ENCODE measurements at regions not wholly inside any gene's neighbourhood (a gene's known extent, or its start where the extent isn't known, plus 50 kb on each side); places are given as distances from the start of the nearest gene placed in this dataset.
"Not testable (repeated sequence)": the region's sequence is repeated elsewhere in the genome, so short reads cannot be mapped to it uniquely, and the experiment has no call there.

- no peak overlapping the region for H3K4me3 ChIP-seq (ENCODE audit: low read depth, low read length)
- H3K27me3 ChIP-seq (ENCODE audit: control insufficient read depth, insufficient read depth, low read length), result no peaks in the 10 kb centered on the region
- H3K4me1 ChIP-seq (ENCODE audit: control insufficient read depth, insufficient read depth, low read length), result no peaks in the 10 kb centered on the region
- no peak overlapping the region for H3K9ac ChIP-seq (ENCODE audit: low read depth, low read length)
- H3K36me3 ChIP-seq (ENCODE audit: control insufficient read depth, insufficient read depth, low read length), result no peaks in the 10 kb centered on the region
- H3K9me3 ChIP-seq (ENCODE audit: control insufficient read depth, insufficient read depth, low read length), result no peaks in the 10 kb centered on the region
Observed at GRCh38 chr3:94821241-94821640, 758.4 kb downstream of the NSUN3 start.

- Histone ChIP-seq H3K9ac (ENCODE audit: low read depth, low read length) (no peak overlapping the region), H3K4me1 (ENCODE audit: control insufficient read depth, insufficient read depth, low read length) (no peaks in the 10 kb centered on the region), H3K9me3 (ENCODE audit: control insufficient read depth, insufficient read depth, low read length) (no peaks in the 10 kb centered on the region), H3K4me3 (ENCODE audit: low read depth, low read length) (no peak overlapping the region), H3K27me3 (ENCODE audit: control insufficient read depth, insufficient read depth, low read length) (no peaks in the 10 kb centered on the region), H3K36me3 (ENCODE audit: control insufficient read depth, insufficient read depth, low read length) (no peaks in the 10 kb centered on the region)
Observed at GRCh38 chr3:94822298-94822697, 759.4 kb downstream of the NSUN3 start.

GRCh38 chr3:94846251-94846650 is 783.4 kb downstream of the NSUN3 start:
- H3K4me1 ChIP-seq (ENCODE audit: control insufficient read depth, insufficient read depth, low read length); H3K9ac ChIP-seq (ENCODE audit: low read depth, low read length); H3K36me3 ChIP-seq (ENCODE audit: control insufficient read depth, insufficient read depth, low read length); H3K27me3 ChIP-seq (ENCODE audit: control insufficient read depth, insufficient read depth, low read length); H3K4me3 ChIP-seq (ENCODE audit: low read depth, low read length); H3K9me3 ChIP-seq (ENCODE audit: control insufficient read depth, insufficient read depth, low read length): not testable (repeated sequence)

GRCh38 chr3:94862703-94863102 is 799.8 kb downstream of the NSUN3 start:
- no peak overlapping the region for H3K9ac ChIP-seq (ENCODE audit: low read depth, low read length)
- H3K4me1 ChIP-seq (ENCODE audit: control insufficient read depth, insufficient read depth, low read length), result no peaks in the 10 kb centered on the region
- H3K27me3 ChIP-seq (ENCODE audit: control insufficient read depth, insufficient read depth, low read length), result no peaks in the 10 kb centered on the region
- peaks cover 2% of the 10 kb centered on the region for H3K36me3 ChIP-seq (ENCODE audit: control insufficient read depth, insufficient read depth, low read length)
- peaks cover 10% of the 10 kb centered on the region for H3K9me3 ChIP-seq (ENCODE audit: control insufficient read depth, insufficient read depth, low read length)
- H3K4me3 ChIP-seq (ENCODE audit: low read depth, low read length), result no peak overlapping the region

GRCh38 chr3:94869059-94869547 is 806.2 kb downstream of the NSUN3 start:
- H3K4me3 ChIP-seq (ENCODE audit: low read depth, low read length), result no peak overlapping the region
- H3K9me3 ChIP-seq (ENCODE audit: control insufficient read depth, insufficient read depth, low read length), result peaks cover 12% of the 10 kb centered on the region
- no peak overlapping the region for H3K9ac ChIP-seq (ENCODE audit: low read depth, low read length)
- H3K36me3 ChIP-seq (ENCODE audit: control insufficient read depth, insufficient read depth, low read length), result no peaks in the 10 kb centered on the region
- H3K4me1 ChIP-seq (ENCODE audit: control insufficient read depth, insufficient read depth, low read length), result no peaks in the 10 kb centered on the region
- no peaks in the 10 kb centered on the region for H3K27me3 ChIP-seq (ENCODE audit: control insufficient read depth, insufficient read depth, low read length)

- H3K9me3 ChIP-seq (ENCODE audit: control insufficient read depth, insufficient read depth, low read length), result peaks cover 6% of the 10 kb centered on the region
Observed at GRCh38 chr3:94873751-94874150, 810.9 kb downstream of the NSUN3 start.

GRCh38 chr3:94875149-94875548 is 812.3 kb downstream of the NSUN3 start:
- Histone ChIP-seq H3K9ac (ENCODE audit: low read depth, low read length) (no peak overlapping the region), H3K36me3 (ENCODE audit: control insufficient read depth, insufficient read depth, low read length) (no peaks in the 10 kb centered on the region), H3K9me3 (ENCODE audit: control insufficient read depth, insufficient read depth, low read length) (peaks cover 6% of the 10 kb centered on the region), H3K27me3 (ENCODE audit: control insufficient read depth, insufficient read depth, low read length) (no peaks in the 10 kb centered on the region), H3K4me1 (ENCODE audit: control insufficient read depth, insufficient read depth, low read length) (no peaks in the 10 kb centered on the region), H3K4me3 (ENCODE audit: low read depth, low read length) (no peak overlapping the region)

More at GRCh38 chr3:94873751-94874150, 810.9 kb downstream of the NSUN3 start:
- no peaks in the 10 kb centered on the region for H3K27me3 ChIP-seq (ENCODE audit: control insufficient read depth, insufficient read depth, low read length)
- no peaks in the 10 kb centered on the region for H3K4me1 ChIP-seq (ENCODE audit: control insufficient read depth, insufficient read depth, low read length)
- no peak overlapping the region for H3K4me3 ChIP-seq (ENCODE audit: low read depth, low read length)
- no peaks in the 10 kb centered on the region for H3K36me3 ChIP-seq (ENCODE audit: control insufficient read depth, insufficient read depth, low read length)
- H3K9ac ChIP-seq (ENCODE audit: low read depth, low read length), result no peak overlapping the region

GRCh38 chr3:94887065-94887464 is 824.2 kb downstream of the NSUN3 start:
- H3K27me3 ChIP-seq (ENCODE audit: control insufficient read depth, insufficient read depth, low read length), result no peaks in the 10 kb centered on the region
- H3K9me3 ChIP-seq (ENCODE audit: control insufficient read depth, insufficient read depth, low read length), result no peaks in the 10 kb centered on the region
- H3K9ac ChIP-seq (ENCODE audit: low read depth, low read length), result no peak overlapping the region
- no peak overlapping the region for H3K4me3 ChIP-seq (ENCODE audit: low read depth, low read length)
- H3K36me3 ChIP-seq (ENCODE audit: control insufficient read depth, insufficient read depth, low read length), result no peaks in the 10 kb centered on the region
- no peaks in the 10 kb centered on the region for H3K4me1 ChIP-seq (ENCODE audit: control insufficient read depth, insufficient read depth, low read length)

- H3K9me3 ChIP-seq (ENCODE audit: control insufficient read depth, insufficient read depth, low read length), result no peaks in the 10 kb centered on the region
- H3K4me3 ChIP-seq (ENCODE audit: low read depth, low read length), result no peak overlapping the region
- no peaks in the 10 kb centered on the region for H3K4me1 ChIP-seq (ENCODE audit: control insufficient read depth, insufficient read depth, low read length)
- no peak overlapping the region for H3K9ac ChIP-seq (ENCODE audit: low read depth, low read length)
- H3K27me3 ChIP-seq (ENCODE audit: control insufficient read depth, insufficient read depth, low read length), result no peaks in the 10 kb centered on the region
- H3K36me3 ChIP-seq (ENCODE audit: control insufficient read depth, insufficient read depth, low read length), result no peaks in the 10 kb centered on the region
Observed at GRCh38 chr3:94896994-94897393, 834.1 kb downstream of the NSUN3 start.

GRCh38 chr3:94904156-94904674 is 841.4 kb downstream of the NSUN3 start:
- Histone ChIP-seq H3K27me3 (ENCODE audit: control insufficient read depth, insufficient read depth, low read length) (no peaks in the 10 kb centered on the region), H3K36me3 (ENCODE audit: control insufficient read depth, insufficient read depth, low read length) (no peaks in the 10 kb centered on the region), H3K9ac (ENCODE audit: low read depth, low read length) (no peak overlapping the region), H3K4me1 (ENCODE audit: control insufficient read depth, insufficient read depth, low read length) (no peaks in the 10 kb centered on the region), H3K9me3 (ENCODE audit: control insufficient read depth, insufficient read depth, low read length) (no peaks in the 10 kb centered on the region), H3K4me3 (ENCODE audit: low read depth, low read length) (no peak overlapping the region)

GRCh38 chr3:94909726-94910125 is 846.9 kb downstream of the NSUN3 start:
- Histone ChIP-seq H3K4me3 (ENCODE audit: low read depth, low read length) (no peak overlapping the region), H3K4me1 (ENCODE audit: control insufficient read depth, insufficient read depth, low read length) (no peaks in the 10 kb centered on the region), H3K9ac (ENCODE audit: low read depth, low read length) (no peak overlapping the region), H3K27me3 (ENCODE audit: control insufficient read depth, insufficient read depth, low read length) (no peaks in the 10 kb centered on the region), H3K36me3 (ENCODE audit: control insufficient read depth, insufficient read depth, low read length) (no peaks in the 10 kb centered on the region), H3K9me3 (ENCODE audit: control insufficient read depth, insufficient read depth, low read length) (no peaks in the 10 kb centered on the region)

GRCh38 chr3:94912656-94913055 is 849.8 kb downstream of the NSUN3 start:
- Histone ChIP-seq H3K27me3 (ENCODE audit: control insufficient read depth, insufficient read depth, low read length) (no peaks in the 10 kb centered on the region), H3K9me3 (ENCODE audit: control insufficient read depth, insufficient read depth, low read length) (no peaks in the 10 kb centered on the region), H3K9ac (ENCODE audit: low read depth, low read length) (no peak overlapping the region), H3K4me1 (ENCODE audit: control insufficient read depth, insufficient read depth, low read length) (no peaks in the 10 kb centered on the region), H3K36me3 (ENCODE audit: control insufficient read depth, insufficient read depth, low read length) (no peaks in the 10 kb centered on the region), H3K4me3 (ENCODE audit: low read depth, low read length) (no peak overlapping the region)
